ENCODE measurements at regions not wholly inside any gene's neighbourhood (a gene's known extent, or its start where the extent isn't known, plus 50 kb on each side); places are given as distances from the start of the nearest gene placed in this dataset.
"Not testable (repeated sequence)": the region's sequence is repeated elsewhere in the genome, so short reads cannot be mapped to it uniquely, and the experiment has no call there.

DNA sequence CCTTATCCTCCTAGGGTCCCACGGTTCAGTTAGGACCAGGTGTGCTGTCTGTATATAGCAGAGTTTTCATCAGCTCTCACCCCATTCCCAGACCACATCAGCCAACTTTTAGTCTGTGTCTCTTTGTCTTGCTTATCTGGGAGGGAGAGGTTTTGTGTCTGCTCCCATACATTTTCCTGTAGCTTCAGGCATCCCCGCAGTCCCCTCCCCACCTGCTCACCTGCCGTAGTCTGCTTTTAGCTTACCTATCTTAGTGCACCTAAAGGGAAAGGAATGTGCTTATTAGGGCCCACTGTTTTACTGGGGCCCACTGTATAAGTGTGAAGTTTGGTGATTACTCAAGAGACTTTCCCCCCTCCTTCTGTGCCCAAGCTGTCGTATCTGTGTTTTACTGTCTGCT lies 225.1 kb downstream of the PLA2G4A start:
- no peaks in the 10 kb centered on the region for H3K9me3 ChIP-seq (ENCODE audit: low read depth, low read length)
- no peak overlapping the region for H3K4me3 ChIP-seq
- no peak overlapping the region for H3K9ac ChIP-seq (ENCODE audit: insufficient read length)
- no peak overlapping the region for H3K27ac ChIP-seq
- TF ChIP-seq POLR2AphosphoS5 (IDR thresholded peaks at IDR 0.05; ENCODE audit: borderline replicate concordance, low read depth, low read length) (no peak), FOXP2 (optimal IDR thresholded peaks at IDR 0.05; ENCODE audit: control extremely low read depth, extremely low read length, insufficient read depth) (no peak), EZH2 (IDR thresholded peaks at IDR 0.05) (no peak)
- no peak for DNase-seq (ENCODE audit: low read depth, low spot score)
- H3K36me3 ChIP-seq (ENCODE audit: insufficient read depth, low read length) = no peaks in the 10 kb centered on the region

DNA sequence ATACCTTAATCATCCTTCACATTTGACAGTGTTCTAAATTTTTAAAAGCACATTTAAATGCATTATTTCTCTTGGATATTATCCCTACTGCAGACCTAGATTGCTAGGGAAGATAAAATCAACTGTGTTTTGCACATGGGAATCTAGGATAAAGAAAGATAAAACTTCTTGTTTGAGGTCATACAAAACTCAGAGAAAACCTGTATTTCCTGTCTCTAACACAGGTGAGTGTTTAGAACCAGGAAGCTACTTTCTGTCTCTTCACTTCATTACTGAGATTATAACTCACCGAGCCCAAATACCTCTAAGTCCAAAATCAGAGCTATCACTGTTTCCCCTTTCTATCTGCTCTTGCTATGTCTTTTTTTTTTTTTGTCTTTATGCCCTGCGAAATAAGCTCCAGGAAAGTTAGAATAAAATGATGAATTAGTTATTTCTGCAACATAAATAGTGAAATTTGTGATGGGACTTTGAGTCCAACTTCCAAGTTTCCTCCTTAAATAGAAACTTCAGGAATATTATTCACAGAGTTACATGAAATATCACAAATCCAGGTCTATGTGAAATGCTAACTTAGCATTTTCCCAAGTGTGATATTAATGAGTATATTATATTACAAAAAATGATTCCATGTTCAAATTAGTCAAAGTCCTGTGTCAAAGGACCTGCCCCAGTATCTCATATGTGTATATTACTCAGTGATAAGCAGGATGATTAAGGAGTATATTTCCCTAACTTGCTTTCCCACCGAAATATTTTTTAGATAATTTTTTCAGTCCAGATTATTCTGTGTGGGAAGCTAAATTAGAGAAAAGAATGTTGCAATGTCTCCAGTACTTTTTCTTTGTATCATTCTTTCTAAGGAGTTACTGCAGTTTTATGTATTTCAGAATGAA lies 226.4 kb downstream of the PLA2G4A start:
- H3K9me3 ChIP-seq (ENCODE audit: low read depth, low read length) = no peaks in the 10 kb centered on the region
- no peak overlapping the region for H3K9ac ChIP-seq (ENCODE audit: insufficient read length)
- no peak for TF ChIP-seq FOXP2 (optimal IDR thresholded peaks at IDR 0.05; ENCODE audit: control extremely low read depth, extremely low read length, insufficient read depth)
- no peak for TF ChIP-seq POLR2AphosphoS5 (IDR thresholded peaks at IDR 0.05; ENCODE audit: borderline replicate concordance, low read depth, low read length)
- no peak for TF ChIP-seq EZH2 (IDR thresholded peaks at IDR 0.05)
- H3K4me3 ChIP-seq = no peak overlapping the region
- DNase-seq (ENCODE audit: low read depth, low spot score) = no peak
- H3K27ac ChIP-seq = no peak overlapping the region
- no peaks in the 10 kb centered on the region for H3K36me3 ChIP-seq (ENCODE audit: insufficient read depth, low read length)

DNA sequence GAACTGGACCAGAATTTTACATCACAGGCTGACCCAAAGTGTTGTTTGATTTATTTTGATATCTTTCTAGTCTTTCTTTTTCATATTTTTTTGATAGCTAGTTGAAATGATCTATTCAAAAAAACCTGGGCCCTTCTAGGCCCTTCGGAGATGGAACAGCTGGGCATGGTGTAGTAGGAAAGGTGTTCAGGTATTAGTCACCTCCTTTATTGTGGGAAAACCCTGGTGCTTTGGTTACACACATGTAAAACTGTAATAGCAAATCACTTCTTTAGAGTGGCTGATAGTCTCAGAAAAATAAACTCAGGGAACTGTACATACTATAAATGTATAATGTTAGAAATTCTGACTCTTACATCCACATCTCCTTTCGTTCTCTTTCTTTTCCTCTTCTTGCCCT lies 234.5 kb downstream of the PLA2G4A start:
- no peak overlapping the region for H3K27ac ChIP-seq
- TF ChIP-seq EZH2 (IDR thresholded peaks at IDR 0.05) (no peak), FOXP2 (optimal IDR thresholded peaks at IDR 0.05; ENCODE audit: control extremely low read depth, extremely low read length, insufficient read depth) (no peak), POLR2AphosphoS5 (IDR thresholded peaks at IDR 0.05; ENCODE audit: borderline replicate concordance, low read depth, low read length) (no peak)
- H3K9ac ChIP-seq (ENCODE audit: insufficient read length) = no peak overlapping the region

DNA sequence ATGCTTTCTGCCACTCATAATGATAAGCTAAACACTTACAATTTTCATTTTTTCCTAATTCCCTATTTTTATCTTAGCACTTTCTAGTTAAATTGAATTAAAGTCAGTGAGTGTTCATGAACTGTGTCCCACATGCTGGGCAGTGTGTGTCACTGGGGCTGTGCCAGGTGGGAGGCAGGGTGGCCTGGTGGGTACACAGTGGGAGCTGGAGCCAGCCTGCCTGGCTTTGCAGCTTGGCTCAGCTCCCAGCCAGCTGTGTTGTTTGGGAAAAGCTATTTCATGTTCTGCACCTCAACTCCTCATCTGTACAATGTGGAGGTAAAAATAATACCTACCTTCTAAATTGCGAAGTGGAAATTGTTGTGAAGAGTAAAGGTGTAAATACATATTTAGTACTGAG lies 238.4 kb downstream of the PLA2G4A start:
- no peak for TF ChIP-seq POLR2AphosphoS5 (IDR thresholded peaks at IDR 0.05; ENCODE audit: borderline replicate concordance, low read depth, low read length)
- TF ChIP-seq FOXP2 (optimal IDR thresholded peaks at IDR 0.05; ENCODE audit: control extremely low read depth, extremely low read length, insufficient read depth) = no peak
- TF ChIP-seq EZH2 (IDR thresholded peaks at IDR 0.05) = no peak
- Histone ChIP-seq H3K4me3 (no peak overlapping the region), H3K9ac (ENCODE audit: insufficient read length) (no peak overlapping the region), H3K27ac (peak overlapping the region; percentile 37; the same call in 1 of the 2 replicates), H3K36me3 (ENCODE audit: insufficient read depth, low read length) (no peaks in the 10 kb centered on the region), H3K9me3 (ENCODE audit: low read depth, low read length) (no peaks in the 10 kb centered on the region)
- no peak for DNase-seq (ENCODE audit: low read depth, low spot score)

More for the DNA sequence above, 234.5 kb downstream of the PLA2G4A start:
- no peak for DNase-seq (ENCODE audit: low read depth, low spot score)
- Histone ChIP-seq H3K4me3 (no peak overlapping the region), H3K36me3 (ENCODE audit: insufficient read depth, low read length) (no peaks in the 10 kb centered on the region), H3K9me3 (ENCODE audit: low read depth, low read length) (no peaks in the 10 kb centered on the region)

DNA sequence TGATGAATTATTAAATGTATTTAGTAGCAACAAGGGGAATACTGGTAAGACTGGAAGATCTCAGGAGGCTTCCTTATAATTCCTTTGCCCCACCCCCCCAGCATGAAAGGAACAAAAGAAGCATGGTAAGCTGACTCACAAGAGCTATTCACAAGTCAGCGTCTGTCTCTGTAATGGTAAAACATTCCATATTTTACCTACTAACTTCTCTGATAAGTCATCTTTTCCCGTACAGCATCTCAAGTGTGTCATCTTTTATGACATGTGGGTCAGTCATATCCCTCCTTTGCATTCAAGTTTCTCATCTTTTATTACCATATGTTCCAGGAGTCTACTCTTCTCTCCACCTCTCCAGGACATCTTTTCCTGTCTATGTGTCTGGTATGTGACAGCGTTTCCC lies 241.3 kb downstream of the PLA2G4A start:
- Histone ChIP-seq H3K36me3 (ENCODE audit: insufficient read depth, low read length) (no peaks in the 10 kb centered on the region), H3K4me3 (no peak overlapping the region), H3K27ac (no peak overlapping the region), H3K9ac (ENCODE audit: insufficient read length) (no peak overlapping the region), H3K9me3 (ENCODE audit: low read depth, low read length) (no peaks in the 10 kb centered on the region)
- DNase-seq (ENCODE audit: low read depth, low spot score) = no peak
- TF ChIP-seq FOXP2 (optimal IDR thresholded peaks at IDR 0.05; ENCODE audit: control extremely low read depth, extremely low read length, insufficient read depth) = no peak
- no peak for TF ChIP-seq EZH2 (IDR thresholded peaks at IDR 0.05)
- TF ChIP-seq POLR2AphosphoS5 (IDR thresholded peaks at IDR 0.05; ENCODE audit: borderline replicate concordance, low read depth, low read length) = no peak

DNA sequence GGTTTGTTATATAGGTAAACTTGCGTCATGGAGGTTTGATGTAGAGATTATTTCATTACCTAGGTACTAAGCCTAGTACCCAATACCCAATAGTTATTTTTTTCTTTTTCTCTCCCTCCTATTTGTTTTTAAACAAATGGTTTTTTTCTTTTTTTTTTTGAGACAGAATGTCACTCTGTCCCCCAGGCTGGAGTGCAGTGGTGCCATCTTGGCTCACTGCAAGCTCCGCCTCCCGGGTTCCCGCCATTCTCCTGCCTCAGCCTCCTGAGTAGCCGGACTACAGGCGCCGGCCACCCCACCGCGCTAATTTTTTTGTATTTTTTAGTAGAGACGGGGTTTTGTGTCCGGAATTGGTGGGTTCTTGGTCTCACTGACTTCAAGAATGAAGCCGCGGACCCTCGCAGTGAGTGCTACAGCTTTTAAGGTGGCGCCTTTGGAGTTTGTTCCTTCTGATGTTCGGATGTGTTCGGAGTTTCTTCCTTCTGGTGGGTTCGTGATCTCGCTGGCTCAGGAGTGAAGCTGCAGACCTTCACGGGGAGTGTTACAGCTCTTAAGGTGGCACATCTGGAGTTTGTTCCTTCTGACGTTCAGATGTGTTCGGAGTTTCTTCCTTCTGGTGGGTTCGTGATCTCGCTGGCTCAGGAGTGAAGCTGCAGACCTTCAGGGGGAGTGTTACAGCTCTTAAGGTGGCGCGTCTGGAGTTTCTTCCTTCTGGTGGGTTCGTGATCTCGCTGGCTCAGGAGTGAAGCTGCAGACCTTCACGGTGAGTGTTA lies 243.7 kb downstream of the PLA2G4A start:
- not testable (repeated sequence) for H3K9me3 ChIP-seq (ENCODE audit: low read depth, low read length); H3K9ac ChIP-seq (ENCODE audit: insufficient read length); DNase-seq (ENCODE audit: low read depth, low spot score); H3K27ac ChIP-seq; H3K36me3 ChIP-seq (ENCODE audit: insufficient read depth, low read length); H3K4me3 ChIP-seq

DNA sequence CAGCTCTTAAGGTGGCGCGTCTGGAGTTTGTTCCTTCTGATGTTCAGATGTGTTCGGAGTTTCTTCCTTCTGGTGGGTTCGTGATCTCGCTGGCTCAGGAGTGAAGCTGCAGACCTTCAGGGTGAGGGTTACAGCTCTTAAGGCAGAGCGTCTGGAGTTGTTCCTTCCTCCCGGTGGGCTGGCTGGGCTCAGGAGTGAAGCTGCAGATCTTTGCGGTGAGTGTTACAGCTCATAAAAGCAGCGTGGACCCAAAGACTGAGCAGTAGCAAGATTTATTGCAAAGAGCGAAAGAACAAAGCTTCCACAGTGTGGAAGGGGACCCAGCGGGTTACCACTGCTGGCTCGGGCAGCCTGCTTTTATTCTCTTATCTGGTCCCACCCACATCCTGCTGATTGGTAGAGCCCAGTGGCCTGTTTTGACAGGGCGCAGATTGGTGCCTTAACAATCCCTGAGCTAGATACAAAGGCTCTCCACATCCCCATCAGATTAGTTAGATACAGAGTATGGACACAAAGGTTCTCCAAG lies 244.3 kb downstream of the PLA2G4A start:
- not testable (repeated sequence) for H3K4me3 ChIP-seq; H3K9ac ChIP-seq (ENCODE audit: insufficient read length); H3K9me3 ChIP-seq (ENCODE audit: low read depth, low read length); DNase-seq (ENCODE audit: low read depth, low spot score); H3K27ac ChIP-seq; H3K36me3 ChIP-seq (ENCODE audit: insufficient read depth, low read length)

DNA sequence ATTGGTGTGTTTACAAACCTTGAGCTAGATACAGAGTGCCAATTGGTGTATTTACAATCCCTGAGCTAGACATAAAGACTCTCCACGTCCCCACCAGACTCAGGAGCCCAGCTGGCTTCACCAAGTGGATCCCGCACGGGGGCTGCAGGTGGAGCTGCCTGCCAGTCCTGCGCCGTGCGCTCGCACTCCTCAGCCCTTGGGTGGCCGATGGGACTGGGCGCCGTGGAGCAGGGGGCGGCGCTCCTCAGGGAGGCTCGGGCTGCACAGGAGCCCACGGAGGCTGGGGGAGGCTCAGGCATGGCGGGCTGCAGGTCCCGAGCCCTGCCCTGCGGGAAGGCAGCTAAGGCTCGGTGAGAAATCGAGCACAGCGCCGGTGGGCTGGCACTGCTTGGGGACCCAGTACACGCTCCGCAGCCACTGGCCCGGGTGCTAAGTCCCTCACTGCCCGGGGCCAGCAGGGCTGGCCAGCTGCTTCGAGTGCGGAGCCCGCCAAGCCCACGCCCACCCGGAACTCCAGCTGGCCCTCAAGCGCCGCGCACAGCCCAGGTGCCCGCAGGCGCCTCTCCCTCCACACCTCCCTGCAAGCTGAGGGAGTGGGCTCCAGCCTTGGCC lies 245.0 kb downstream of the PLA2G4A start:
- H3K4me3 ChIP-seq; H3K9me3 ChIP-seq (ENCODE audit: low read depth, low read length); DNase-seq (ENCODE audit: low read depth, low spot score); H3K36me3 ChIP-seq (ENCODE audit: insufficient read depth, low read length); H3K27ac ChIP-seq; H3K9ac ChIP-seq (ENCODE audit: insufficient read length): not testable (repeated sequence)

Measured in SK-N-MC (cell line).